Stimulated activated CD4-positive, alpha-beta T cell treated with anti-CD3 and anti-CD28 coated beads, Interleukin-2, amount 100 ng/mL, for 24 hours (primary cell): ENCODE measurements at regions not wholly inside any gene's neighbourhood (a gene's known extent, or its start where the extent isn't known, plus 50 kb on each side); places are given as distances from the start of the nearest gene placed in this dataset.
"Not testable (repeated sequence)": the region's sequence is repeated elsewhere in the genome, so short reads cannot be mapped to it uniquely, and the experiment has no call there.

Experiments
- DNase-seq, 2 donors: peaks; one replicate each; pipeline ENCODE4 v3.0.0-alpha.2; 2020

DNA sequence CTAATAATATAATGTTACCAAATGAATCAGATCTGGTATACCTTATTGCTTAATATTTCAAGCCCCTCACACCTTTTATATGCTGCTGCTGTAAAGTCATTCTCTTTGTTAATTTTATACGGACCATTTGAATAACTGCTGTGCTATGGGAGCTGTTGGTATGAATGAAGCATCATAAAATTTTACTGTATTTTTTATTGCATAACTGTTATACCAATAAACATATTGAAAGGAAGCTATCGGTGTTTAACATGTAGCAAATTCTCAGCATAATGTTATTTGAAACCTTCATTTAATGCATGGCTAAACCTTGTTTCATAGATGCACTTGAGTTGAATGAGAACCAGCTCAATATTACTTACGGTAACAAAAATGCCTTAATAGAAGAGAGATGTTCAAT lies 1040.3 kb downstream of the SOCS6 start:
- no peak for DNase-seq

DNA sequence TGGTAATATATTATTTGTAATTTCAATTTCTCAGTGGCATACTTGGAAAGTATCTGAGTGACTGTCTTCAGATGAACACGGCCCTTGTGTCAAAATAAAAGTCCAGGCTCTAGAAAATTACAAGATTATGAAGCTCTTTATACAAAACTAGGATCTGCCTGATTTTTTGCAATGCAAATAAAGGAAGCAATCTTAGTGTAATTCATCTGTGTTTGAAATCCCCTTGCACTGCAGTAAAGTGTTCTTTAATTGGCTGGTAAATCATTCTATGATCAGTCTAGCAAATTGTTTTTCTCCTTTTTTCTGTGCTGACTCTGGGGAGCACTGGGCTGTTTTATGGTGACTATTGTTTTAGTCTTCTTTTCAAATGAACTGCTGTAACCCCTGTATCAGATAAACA lies 1039.0 kb downstream of the SOCS6 start:
- DNase-seq, result no peak

GRCh38 chr18:71327441-71327840 lies 1038.6 kb downstream of the SOCS6 start:
- no peak for DNase-seq

- DNase-seq, result no peak
Measured at GRCh38 chr18:71326826-71327225, 1038.0 kb downstream of the SOCS6 start.

GRCh38 chr18:71324356-71324755 lies 1035.5 kb downstream of the SOCS6 start:
- no peak for DNase-seq

GRCh38 chr18:71322201-71322600 lies 1033.4 kb downstream of the SOCS6 start:
- no peak for DNase-seq

- DNase-seq, result no peak
Measured at GRCh38 chr18:71321319-71321718, 1032.5 kb downstream of the SOCS6 start.

DNA sequence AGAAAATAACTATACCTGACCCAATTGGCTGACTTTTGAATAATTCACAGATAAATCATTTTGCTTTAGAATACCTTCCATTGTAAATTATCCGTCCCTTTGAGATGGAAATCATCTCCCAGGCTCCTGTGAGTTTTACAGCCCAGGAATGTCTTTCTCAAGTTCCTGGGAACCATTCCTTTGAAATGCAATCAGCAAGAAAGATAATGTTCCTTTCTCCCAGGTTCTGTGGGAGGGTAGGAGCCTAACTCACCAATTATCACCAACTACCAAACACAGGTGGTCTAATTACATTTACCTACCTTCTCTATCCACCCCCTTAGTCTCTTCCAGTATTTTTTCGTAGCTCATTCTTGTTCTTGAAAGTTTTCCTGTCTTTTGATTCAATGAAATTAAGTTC lies 1016.0 kb downstream of the SOCS6 start:
- DNase-seq, result no peak

DNA sequence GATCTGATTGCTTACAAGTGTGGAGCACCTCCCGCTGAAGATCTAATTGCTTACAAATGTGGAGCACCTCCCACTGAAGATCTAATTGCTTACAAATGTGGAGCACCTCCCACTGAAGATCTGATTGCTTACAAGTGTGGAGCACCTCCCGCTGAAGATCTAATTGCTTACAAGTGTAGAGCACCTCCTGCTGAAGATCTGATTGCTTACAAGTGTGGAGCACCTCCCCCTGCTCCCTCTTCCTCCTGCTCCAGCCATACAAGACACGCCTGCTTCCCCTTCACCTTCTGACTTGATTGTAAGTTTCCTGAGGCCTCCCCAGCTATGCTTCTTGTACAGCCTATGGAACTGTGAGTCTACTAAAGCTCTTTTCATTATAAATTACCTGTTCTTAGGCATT lies 1014.9 kb downstream of the SOCS6 start:
- not testable (repeated sequence) for DNase-seq

DNA sequence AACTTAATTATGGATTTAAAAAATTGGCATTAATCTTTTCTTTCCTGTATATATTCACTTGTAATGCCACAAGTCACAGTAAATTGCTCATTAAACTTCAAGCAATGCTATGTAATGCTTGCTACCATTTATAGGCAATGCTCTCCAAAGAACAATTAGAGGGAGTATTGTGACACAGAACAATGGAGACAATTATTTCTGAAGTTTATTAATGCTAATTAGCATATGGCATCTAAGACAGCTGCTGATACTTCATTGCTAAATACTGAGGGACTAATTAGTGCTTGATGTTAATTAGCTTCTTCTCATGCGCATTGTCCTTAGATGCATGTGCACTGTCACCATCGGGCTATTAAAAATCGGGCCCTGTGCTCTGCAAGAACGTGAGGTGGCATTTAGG lies 1012.8 kb downstream of the SOCS6 start:
- DNase-seq, result no peak

- not testable (repeated sequence) for DNase-seq
Measured at GRCh38 chr18:71294201-71294600, 1005.4 kb downstream of the SOCS6 start.

DNA sequence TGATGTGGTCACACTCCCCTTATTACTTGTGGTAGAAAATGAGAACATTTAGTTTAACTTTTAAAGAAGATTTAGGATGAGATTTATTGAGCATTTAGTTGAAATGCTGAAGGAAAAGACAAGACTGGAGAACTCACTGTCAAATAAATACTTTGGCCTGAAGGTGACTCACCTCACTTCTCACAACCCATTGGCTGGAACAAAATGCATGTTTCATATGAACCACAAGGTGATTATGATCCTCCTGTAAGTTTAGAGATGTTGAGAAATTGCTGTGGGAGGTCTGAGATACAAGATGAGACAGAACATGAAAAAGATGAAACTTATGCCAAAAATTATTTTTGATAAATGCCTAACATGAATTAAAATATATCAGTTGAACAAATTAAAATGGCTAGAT lies 1004.5 kb downstream of the SOCS6 start:
- DNase-seq, result no peak

DNA sequence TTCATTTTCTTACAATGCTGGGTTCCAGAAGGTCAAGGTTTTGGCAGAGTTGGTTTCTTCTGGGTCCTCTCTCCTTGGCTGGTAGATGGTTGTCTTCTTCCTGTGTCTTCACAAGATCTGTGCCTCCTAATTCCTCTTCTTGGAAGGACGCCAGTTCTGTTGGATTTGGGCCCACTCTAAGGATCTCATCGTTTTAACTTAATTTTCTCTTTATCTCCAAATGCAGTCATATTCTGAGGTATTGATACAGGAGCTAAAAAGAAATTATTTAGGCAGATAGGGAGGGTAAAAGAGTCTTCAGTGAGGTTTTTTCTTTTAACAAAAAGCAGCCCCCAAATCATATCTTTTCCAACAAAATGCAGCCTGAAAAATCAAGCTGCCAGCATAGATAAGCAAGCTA lies 998.4 kb downstream of the SOCS6 start:
- DNase-seq, result no peak

DNA sequence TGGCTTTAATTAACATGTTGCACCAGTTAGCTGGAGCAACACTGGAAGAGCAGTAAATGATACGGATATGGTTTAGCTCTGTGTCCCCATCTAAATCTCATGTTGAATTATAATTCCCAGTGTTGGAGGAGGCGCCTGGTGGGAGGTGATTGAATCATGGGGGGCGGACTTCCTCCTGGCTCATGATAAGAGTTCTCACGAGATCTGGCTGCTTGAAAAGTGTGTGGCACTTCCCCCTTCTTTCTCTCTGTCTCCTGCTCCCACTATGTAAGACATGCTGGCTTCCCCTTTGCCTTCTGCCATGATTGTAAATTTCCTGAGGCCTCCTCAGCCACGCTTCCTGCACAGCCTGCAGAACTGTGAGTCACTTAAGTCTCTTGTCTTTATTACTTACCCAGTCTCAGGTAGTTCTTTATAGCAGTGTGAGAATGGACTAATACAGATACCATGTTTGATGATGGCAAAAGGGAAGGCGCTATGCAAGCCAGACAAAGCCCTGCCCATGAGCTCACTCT lies 963.6 kb downstream of the SOCS6 start:
- no peak for DNase-seq

DNA sequence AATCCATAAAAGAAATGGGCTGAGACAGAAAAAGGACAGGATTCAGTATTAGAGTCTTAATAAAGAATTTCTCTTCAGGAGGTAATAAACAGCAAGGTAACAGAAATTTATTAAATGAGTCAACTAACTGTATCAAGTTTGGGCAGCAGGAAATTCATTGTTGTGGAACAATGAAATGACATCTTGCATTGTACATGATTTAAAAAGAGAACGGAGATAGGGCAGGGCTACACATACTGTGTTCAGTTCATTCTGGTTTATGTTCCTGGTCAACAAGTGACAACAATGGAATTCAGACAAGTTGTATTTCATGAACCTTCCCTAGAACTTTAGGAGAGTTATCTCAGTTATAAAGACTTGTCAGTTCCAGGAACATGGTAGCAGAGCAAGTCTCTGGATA lies 961.3 kb downstream of the SOCS6 start:
- DNase-seq, result no peak

GRCh38 chr18:71249791-71250190 lies 960.9 kb downstream of the SOCS6 start:
- DNase-seq, result no peak

GRCh38 chr18:71242981-71243380 lies 954.1 kb downstream of the SOCS6 start:
- no peak for DNase-seq

DNA sequence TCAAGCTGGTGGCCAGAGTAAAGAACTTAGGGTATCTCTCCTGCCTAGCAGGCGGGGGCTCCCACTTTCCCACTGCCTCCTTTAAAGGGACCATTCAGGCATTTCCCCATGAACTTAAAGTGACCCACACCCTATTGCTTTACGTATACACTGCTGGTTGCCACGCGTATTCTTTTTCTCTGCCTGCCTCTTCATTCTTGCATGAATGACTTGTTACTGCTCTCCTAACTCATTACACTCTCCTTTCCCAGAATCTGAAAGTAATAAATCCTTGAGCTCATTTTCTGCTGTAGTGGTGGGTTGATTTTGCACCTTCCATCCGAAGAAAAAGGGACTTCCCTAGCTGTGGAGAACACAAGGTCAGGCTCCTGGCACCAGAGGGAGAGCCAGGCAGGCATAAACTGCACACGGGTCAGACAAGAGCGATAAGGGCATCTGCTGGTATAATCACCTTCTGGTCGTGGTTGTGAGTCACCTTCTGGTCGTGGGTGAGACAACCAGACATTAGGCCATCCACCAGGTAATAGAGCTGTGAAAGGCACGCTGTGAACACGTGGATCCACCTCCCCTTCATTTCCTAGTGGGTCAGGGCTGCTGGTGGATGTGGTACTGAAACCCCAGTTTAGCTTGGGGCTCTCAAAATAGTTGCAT lies 950.3 kb downstream of the SOCS6 start:
- no peak for DNase-seq

DNA sequence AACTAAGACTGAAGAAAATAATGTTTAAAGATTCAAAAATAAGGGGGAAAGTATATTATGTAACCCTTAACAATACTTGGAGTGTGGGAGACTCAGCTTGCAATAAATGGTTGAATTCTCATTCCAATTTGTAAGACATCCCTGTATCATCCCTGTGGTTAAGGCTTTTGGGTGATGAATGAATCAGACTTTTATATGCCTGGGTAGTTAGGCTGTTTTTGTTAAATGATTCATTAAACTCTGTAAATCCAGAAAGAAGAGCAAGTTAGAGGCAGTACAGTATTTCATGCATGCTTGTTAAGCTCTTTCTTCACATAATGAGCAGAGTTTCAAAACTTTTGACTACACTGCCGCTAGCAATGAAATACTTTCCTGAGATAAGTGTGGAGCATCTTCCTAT lies 948.8 kb downstream of the SOCS6 start:
- no peak for DNase-seq

DNA sequence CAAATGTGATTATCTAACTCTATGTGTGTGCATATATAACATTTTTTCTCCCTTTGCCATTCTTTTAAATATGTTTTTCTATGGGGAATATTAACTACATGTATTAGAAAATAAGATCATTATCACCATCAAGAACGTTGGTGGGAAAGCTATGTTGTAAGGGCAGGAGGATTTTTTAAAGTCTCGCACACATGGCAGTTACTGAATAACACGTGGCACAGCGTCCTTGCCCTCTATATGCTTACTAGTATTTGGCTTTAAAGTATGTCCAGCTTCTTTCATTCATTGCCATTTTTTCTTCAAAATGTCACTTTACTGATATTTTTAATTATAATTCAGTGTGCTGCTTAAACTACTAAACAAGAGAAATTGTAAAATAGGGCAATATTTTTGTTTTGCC lies 944.3 kb downstream of the SOCS6 start:
- no peak for DNase-seq

- no peak for DNase-seq
Measured at GRCh38 chr18:71223486-71223885, 934.6 kb downstream of the SOCS6 start.

GRCh38 chr18:71221405-71221804 lies 932.6 kb downstream of the SOCS6 start:
- DNase-seq, result no peak

DNA sequence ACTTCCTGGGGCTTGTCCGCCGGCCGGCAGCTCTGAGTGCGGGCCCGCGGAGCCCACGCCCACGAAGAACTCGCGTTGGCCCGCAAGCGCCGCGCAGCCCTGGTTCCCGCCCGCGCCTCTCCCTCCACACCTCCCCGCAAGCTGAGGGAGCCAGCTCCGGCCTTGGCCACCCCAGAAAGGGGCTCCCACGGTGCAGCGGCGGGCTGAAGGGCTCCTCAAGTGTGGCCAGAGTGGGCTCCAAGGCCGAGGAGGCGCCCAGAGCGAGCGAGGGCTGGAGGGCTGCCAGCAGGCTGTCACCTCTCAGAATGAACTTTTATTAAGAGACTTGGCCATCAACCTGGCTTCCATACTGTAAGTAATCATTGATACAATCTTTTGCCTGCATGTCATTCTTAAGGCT lies 923.9 kb downstream of the SOCS6 start:
- DNase-seq, result not testable (repeated sequence)

GRCh38 chr18:71212222-71212621 lies 923.4 kb downstream of the SOCS6 start:
- no peak for DNase-seq

GRCh38 chr18:71209944-71210343 lies 921.1 kb downstream of the SOCS6 start:
- DNase-seq, result no peak
